ENCODE measurements at regions not wholly inside any gene's neighbourhood (a gene's known extent, or its start where the extent isn't known, plus 50 kb on each side); places are given as distances from the start of the nearest gene placed in this dataset.

GRCh38 chr7:41470081-41470480, 232.8 kb downstream of the INHBA start:
- DNase-seq (ENCODE audit: low read depth, low spot score) = no peak

DNA sequence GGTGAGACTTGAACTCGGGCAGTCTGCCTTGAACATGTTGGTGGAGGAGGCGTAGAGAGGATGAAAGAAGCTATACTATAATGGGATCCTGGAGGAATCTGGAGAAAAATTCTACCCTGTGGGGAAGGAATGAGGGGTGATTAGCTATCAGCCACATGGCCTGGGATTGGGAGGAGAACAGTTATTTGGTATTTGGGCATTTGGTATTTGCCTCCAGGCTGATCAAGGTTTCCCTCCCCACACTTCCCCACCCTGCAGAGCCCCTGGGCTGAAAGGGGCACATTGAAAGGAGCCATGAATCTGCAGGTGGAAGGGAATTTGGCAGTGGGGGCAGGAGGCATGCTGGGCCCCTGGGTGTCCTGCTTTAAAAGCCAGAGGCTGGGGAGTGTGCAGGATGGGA, 235.3 kb downstream of the INHBA start:
- DNase-seq (ENCODE audit: low read depth, low spot score) = no peak

DNA sequence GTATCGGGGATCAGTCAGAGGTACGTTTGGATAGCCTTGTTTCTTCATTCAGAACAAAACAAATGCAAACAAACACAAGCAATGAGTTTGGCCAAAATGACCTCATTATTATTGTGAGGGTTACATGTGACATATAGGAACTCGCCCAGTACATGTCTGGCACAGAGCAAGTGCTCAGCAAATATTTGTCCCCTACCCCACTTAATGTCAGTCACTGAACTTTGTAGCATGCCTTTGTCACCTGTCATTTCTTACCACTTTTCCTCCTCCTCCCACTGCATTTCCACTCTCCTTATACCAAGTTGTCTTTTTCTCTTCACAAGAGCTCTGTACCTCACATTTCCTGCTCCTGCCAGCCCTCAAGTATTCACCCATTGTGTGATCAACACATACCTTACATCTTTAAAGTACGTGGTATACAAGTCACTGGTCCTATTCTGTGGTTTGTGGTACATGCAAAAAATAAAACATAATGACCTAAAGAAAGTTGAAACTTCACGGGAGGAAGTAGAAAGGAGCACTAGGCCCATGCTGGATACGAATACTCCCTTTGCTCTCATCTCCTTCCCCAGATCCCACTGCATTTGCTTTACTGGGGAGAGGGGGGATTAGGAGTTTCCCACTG, 236.0 kb downstream of the INHBA start:
- DNase-seq (ENCODE audit: low read depth, low spot score) = no peak

GRCh38 chr7:41465571-41465970, 237.3 kb downstream of the INHBA start:
- no peak for DNase-seq (ENCODE audit: low read depth, low spot score)

GRCh38 chr7:41463770-41464470, 239.0 kb downstream of the INHBA start:
- DNase-seq (ENCODE audit: low read depth, low spot score) = no peak

GRCh38 chr7:41459623-41460261, 243.1 kb downstream of the INHBA start:
- no peak for DNase-seq (ENCODE audit: low read depth, low spot score)

DNA sequence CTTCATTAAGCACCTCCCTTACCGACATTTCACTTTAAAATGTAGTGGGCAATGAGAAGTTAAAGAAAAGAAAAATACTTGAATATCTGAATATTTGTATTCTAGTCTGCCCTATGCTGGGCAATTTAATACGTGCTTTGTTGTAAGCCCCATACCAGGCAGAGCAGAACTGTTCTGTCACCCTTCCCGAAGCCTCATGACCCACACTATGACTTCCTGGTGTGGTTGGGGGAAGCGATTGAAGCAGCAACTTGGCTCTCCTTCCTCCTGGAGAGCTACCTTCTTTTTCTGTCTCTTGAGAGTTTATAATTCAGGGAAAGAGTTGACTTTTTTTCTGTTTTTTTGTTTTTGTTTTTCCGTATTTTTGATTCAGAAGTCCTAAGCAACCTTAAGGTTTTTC, 243.7 kb downstream of the INHBA start:
- DNase-seq (ENCODE audit: low read depth, low spot score) = no peak

- DNase-seq (ENCODE audit: low read depth, low spot score) = no peak
These were observed 245.0 kb downstream of the INHBA start for GRCh38 chr7:41457832-41458437.

- DNase-seq (ENCODE audit: low read depth, low spot score) = no peak
These were observed 251.1 kb downstream of the INHBA start for GRCh38 chr7:41451826-41452225.

DNA sequence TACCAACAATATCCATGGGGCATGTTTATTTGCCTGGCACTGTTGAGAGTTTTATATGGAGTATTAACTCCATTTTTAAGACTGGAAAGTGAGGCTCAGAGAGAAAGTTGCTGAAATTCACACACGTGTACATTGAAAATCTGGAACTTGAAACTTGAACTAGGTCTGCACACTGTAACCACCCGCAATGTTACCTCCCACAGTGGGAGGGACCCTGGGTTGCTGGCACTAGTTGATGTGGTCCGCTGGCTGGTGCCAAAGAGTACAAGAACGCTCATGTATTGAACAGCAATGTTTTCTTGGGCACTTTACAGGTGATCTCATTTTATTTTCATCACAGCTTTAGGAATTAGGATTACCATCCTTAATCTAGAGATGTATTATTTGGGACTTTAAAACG, 253.2 kb downstream of the INHBA start:
- DNase-seq (ENCODE audit: low read depth, low spot score) = no peak

DNA sequence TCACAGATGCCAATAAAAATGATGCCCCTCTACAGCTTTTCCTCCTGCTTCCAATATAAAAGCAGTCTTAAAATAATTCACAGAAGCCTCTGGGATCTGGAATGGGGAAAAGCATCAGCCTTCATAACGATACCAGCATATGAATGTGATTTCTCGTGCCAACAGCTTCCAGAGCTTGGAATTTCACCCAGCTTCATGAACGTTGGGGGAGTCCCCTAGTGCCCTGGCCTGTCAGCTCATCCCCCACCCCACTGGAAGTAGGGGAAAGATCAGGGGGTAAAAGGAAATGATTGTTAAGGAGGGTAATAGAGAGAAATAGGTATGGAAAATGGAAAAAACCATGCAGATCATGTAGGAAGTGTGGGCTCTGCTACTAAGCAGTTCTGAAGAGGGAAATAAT, 253.6 kb downstream of the INHBA start:
- DNase-seq (ENCODE audit: low read depth, low spot score) = no peak

GRCh38 chr7:41448104-41448503, 254.8 kb downstream of the INHBA start:
- DNase-seq (ENCODE audit: low read depth, low spot score) = no peak

DNA sequence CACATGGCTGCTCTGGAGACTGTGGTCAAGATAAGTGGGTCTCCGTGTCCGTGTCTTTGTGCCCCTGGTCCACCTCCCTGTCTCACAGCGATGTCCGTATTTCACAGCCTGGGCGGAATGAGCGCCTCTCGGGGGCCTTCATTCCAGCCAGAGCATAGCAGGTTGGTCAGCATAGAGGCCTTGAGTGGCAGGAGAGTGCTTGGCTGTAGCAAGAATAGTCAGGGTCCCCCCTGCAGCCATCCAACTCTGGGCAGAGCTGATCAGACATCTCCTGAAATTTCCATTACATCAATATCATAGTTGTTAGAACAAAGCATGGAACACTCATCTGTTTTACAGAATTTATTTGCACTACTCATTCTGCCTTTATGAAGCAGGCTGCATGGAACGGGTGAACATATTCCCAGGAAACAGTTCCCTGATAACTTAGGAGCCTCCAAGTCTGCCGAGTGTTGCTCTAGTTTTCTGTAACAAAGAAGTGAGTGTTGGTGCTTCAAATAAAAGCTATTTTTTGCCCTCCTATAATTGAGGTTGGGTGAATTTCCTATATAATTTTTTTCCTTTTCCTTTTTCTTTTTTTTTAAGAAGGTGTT, 255.3 kb downstream of the INHBA start:
- no peak for DNase-seq (ENCODE audit: low read depth, low spot score)

DNA sequence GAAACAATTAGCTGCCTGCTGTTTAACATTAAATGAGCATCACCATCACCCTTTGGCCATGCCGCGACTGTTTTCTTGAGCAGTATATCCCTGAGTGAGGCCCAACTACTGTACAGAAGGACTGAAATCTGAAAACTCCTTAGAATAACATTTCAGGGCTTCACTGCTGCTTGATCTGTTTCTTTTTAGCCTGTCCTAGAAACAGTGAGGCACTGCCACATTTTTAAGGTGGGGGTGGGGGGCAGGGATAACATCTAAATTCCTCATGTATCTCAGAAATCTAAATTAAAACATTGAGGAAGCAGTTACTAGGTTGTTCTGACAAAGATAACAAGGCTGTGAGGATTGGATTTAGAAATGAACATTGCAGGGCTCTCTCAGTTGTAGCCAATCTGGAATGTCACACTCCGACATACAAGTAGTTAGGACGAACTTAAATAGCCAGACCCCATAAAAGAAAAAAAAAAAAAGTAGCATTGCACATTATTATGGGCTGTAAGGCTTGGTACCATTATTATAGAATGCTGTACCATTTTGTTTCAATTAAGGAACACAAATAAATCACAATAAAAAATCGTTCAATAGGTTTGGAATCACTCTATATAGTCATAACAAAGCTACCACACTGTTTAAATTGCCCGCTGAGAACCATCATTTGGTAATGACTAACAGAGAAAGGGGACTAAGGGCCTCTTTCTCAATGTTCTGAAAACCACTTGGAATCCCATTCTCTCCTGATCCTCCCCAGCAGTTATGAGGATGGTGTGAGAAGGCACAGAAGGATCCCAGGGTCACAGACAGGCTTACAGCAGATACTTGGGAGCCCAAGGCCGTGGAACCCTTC, 256.1 kb downstream of the INHBA start:
- no peak for DNase-seq (ENCODE audit: low read depth, low spot score)

- no peak for DNase-seq (ENCODE audit: low read depth, low spot score)
These were observed 256.9 kb downstream of the INHBA start for GRCh38 chr7:41445946-41446345.

DNA sequence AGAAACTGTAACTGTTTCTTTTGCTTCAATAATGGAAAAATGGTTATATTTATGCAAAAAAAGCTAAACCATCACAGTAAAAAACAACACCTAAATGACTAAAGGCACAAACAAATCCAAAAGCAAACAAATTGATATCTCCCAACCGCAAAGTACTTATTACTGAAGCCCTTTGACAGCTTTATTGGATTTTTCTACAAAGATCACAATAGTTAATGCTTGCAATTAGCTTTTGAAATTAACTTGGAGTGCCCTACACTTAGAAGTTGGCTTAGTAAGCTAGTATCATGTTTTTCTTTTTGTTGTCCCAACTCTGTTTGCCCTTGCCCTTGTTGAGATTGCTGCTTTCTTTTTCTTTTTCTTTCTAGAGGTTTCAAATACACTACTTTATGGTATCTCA, 257.5 kb downstream of the INHBA start:
- no peak for DNase-seq (ENCODE audit: low read depth, low spot score)

GRCh38 chr7:41439515-41439879, 263.4 kb downstream of the INHBA start:
- no peak for DNase-seq (ENCODE audit: low read depth, low spot score)

DNA sequence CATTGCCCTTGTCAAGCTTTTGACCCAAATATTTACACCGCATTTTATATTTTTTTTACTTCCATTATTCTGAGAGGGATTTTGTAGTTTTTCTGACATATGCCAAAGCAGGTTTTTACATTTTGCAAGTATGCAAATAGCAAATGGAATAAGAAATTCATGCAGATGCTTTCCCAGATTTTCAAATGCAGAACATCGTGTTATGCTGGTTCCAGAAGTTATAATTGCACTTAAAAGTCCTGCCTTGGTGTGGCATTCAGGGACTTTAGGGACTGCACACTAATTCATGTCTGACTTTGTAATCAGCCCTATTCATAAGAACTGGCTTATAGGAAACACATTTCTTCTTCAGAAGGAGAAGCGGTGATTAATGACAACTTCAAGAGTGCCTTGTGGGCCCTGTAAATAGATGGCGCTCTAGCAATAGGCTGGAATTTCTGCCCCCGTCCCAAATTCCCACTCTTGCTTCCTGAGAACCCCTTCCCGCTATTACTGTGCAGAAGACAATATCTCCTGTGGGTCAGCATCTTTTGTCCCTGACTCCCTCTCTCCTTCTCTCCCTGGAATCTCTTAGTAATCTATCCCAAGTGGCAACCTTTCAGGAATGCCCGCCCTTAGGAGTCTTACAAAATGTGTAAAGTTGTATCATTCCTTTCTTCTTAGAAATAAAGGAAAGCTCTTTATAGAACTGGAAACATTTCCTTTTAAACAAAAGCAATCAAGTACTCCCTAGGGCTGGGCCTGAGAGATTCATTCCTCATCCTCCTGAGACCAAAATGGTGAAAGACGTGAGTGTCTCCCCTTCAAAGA, 264.0 kb downstream of the INHBA start:
- DNase-seq (ENCODE audit: low read depth, low spot score) = no peak

- DNase-seq (ENCODE audit: low read depth, low spot score) = no peak
These were observed 265.4 kb downstream of the INHBA start for GRCh38 chr7:41437257-41438196.

Measured in pulmonary artery endothelial cell (primary cell).